PFSK-1 (cell line): ENCODE measurements at regions not wholly inside any gene's neighbourhood (a gene's known extent, or its start where the extent isn't known, plus 50 kb on each side); places are given as distances from the start of the nearest gene placed in this dataset.

ENCODE experiments used
- FOXP2 ChIP-seq: optimal IDR thresholded peaks from 2 replicates; pipeline ENCODE3; 2011; ENCODE audit warnings: borderline replicate concordance, control low read depth, inconsistent platforms; ENCODE audit not compliant: insufficient read depth; ENCODE audit errors: extremely low read length, extremely low read depth
- POLR2AphosphoS5 ChIP-seq: IDR thresholded peaks from 2 replicates; pipeline ENCODE4 v1.6.1; 2012; ENCODE audit warnings: low read depth, mild to moderate bottlenecking, control low read depth, low read length, moderate library complexity
- REST ChIP-seq, 2 experiments: IDR thresholded peaks; 2 replicates each; pipeline versions ENCODE4 v1.6.1 to v1.8.0; 2011 to 2012; ENCODE audit warnings: low read depth in 2 of 2, low read length in 2 of 2, control low read depth in 1 of 2, inconsistent platforms in 1 of 2, mild to moderate bottlenecking in 1 of 2, moderate library complexity in 1 of 2; ENCODE audit not compliant: insufficient read depth in 1 of 2
- SIN3A ChIP-seq: IDR thresholded peaks from 2 replicates; pipeline ENCODE4 v1.6.1; 2012; ENCODE audit warnings: mild to moderate bottlenecking, low read length, moderate library complexity, borderline replicate concordance; ENCODE audit not compliant: insufficient read depth
- TAF1 ChIP-seq: IDR thresholded peaks from 2 replicates; pipeline ENCODE4 v1.6.1; 2012; ENCODE audit warnings: low read length, control low read depth, borderline replicate concordance; ENCODE audit not compliant: insufficient read depth

DNA sequence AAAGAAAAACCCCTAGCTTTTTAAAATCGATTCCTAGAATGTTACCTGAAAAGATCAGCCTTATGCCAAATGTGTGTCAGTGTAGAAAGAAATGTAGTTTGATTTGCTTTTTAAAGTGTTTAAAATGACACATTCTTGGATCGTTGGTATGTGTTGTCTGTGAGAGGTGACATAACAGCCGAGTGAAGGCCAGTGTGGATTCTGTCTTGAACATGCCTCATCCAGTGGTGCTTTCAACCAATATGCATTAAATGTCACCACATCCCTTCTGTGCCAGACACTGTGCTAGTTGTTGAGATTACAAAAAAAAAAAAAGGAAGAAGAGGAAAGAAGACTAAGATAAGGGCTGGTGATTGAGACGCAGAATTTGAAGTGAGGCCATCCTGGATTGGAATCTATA lies 994.2 kb upstream of the TENM3 start:
- TF ChIP-seq SIN3A (no peak), POLR2AphosphoS5 (no peak), TAF1 (no peak), REST (IDR thresholded peaks at IDR 0.05; ENCODE audit: insufficient read depth in 1 of 2, low read depth in 2 of 2, low read length in 2 of 2) (no peak), FOXP2 (no peak)

- TF ChIP-seq TAF1 (no peak), FOXP2 (no peak), POLR2AphosphoS5 (no peak), SIN3A (no peak), REST (IDR thresholded peaks at IDR 0.05; ENCODE audit: insufficient read depth in 1 of 2, low read depth in 2 of 2, low read length in 2 of 2) (no peak)
These were observed 988.4 kb upstream of the TENM3 start for GRCh38 chr4:181254771-181255170.

GRCh38 chr4:181258569-181258968 lies 984.6 kb upstream of the TENM3 start:
- TF ChIP-seq TAF1, result no peak
- no peak for TF ChIP-seq SIN3A
- no peak for TF ChIP-seq FOXP2
- TF ChIP-seq POLR2AphosphoS5, result no peak

DNA sequence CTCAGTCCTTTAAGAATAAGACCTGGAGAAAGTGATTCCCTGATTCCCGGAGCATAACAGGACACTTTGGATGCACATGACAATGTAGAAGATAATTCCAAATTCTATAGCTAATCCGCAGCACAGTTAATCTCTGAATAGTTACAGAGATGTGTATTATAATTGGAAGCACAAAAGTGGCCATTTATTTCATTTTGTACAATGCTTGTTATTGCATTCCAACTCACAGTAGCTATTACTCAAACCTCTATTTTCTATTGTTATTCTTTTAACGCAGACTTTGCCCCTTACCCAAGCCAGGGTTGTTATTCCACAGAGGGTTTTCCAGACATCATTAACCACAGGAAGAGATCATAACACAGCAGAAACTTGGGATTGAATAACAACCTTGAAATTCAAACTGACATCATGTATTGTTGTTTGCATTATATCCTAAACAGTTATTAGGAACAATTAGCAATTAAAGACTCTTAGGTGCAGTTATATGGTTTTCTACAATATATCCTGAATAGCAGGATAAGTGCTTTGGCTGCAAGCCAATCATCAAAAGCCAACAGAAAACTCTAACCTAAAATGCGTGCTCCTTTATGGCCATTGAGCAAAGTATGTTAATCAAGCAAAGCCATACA lies 984.0 kb upstream of the TENM3 start:
- TF ChIP-seq TAF1 (no peak), SIN3A (no peak), FOXP2 (no peak), POLR2AphosphoS5 (no peak), REST (IDR thresholded peaks at IDR 0.05; ENCODE audit: insufficient read depth in 1 of 2, low read depth in 2 of 2, low read length in 2 of 2) (no peak)

DNA sequence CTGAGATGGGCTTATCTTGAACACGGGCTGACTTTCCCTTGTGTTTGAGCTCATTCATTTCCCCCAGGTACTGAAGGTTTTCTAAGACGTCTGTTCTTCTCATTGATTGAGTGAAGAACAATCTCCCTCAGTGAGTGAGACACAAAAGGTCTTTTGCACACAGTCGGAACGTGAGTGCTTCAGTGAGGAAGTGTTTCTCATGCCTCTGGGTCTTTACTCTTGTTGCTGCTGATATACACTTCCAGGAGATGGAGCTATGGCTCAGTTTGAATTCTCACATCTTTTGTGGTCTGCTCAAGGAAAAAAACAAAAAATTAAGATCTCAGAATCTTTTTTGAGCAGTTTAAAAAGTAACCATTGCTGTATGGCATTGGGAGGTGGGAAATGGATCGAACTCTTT lies 981.9 kb upstream of the TENM3 start:
- no peak for TF ChIP-seq SIN3A

- TF ChIP-seq POLR2AphosphoS5 (no peak), SIN3A (no peak), TAF1 (no peak), FOXP2 (no peak), REST (IDR thresholded peaks at IDR 0.05; ENCODE audit: insufficient read depth in 1 of 2, low read depth in 2 of 2, low read length in 2 of 2) (no peak)
These were observed 978.3 kb upstream of the TENM3 start for GRCh38 chr4:181264893-181265292.
